Activated naive CD8-positive, alpha-beta T cell treated with anti-CD3 and anti-CD28 coated beads, Interleukin-2, amount 50 U/mL, for 24 hours (primary cell): ENCODE measurements at regions not wholly inside any gene's neighbourhood (a gene's known extent, or its start where the extent isn't known, plus 50 kb on each side); places are given as distances from the start of the nearest gene placed in this dataset.
"Not testable (repeated sequence)": the region's sequence is repeated elsewhere in the genome, so short reads cannot be mapped to it uniquely, and the experiment has no call there.

Experiments
- ATAC-seq: fragments of 150-1000 bp; cut with Tn5 transposase; one replicate; pipeline ENCODE4 v1.10.0; 2021
- DNase-seq: peaks from one replicate; pipeline ENCODE4 v3.0.0; 2021
- H3K27ac Mint-ChIP-seq: one replicate; pipeline ENCODE4 v1.8.0; 2021; ENCODE audit warnings: mild to moderate bottlenecking, mixed read lengths
- H3K27me3 Mint-ChIP-seq: one replicate; pipeline ENCODE4 v1.8.0; 2021; ENCODE audit warnings: mixed read lengths
- H3K36me3 Mint-ChIP-seq: one replicate; pipeline ENCODE4 v1.8.0; 2021; ENCODE audit warnings: low read depth, mixed read lengths
- H3K4me1 Mint-ChIP-seq: one replicate; pipeline ENCODE4 v1.8.0; 2021; ENCODE audit warnings: mixed read lengths
- H3K4me3 Mint-ChIP-seq: one replicate; pipeline ENCODE4 v1.8.0; 2021; ENCODE audit warnings: mild to moderate bottlenecking, moderate library complexity, mixed read lengths
- H3K9me3 Mint-ChIP-seq: one replicate; pipeline ENCODE4 v1.8.0; 2021; ENCODE audit warnings: mixed read lengths

- not testable (repeated sequence) for ATAC-seq, H3K27ac Mint-ChIP-seq, H3K9me3 Mint-ChIP-seq, H3K4me3 Mint-ChIP-seq, H3K4me1 Mint-ChIP-seq, DNase-seq, H3K27me3 Mint-ChIP-seq, H3K36me3 Mint-ChIP-seq
These were observed 357.2 kb upstream of the C11orf87 start for GRCh38 chr11:109064618-109065311.

- no peaks in the 10 kb centered on the region for H3K4me1 Mint-ChIP-seq
- no peak overlapping the region for H3K27ac Mint-ChIP-seq
- ATAC-seq (no peak), DNase-seq (no peak)
- peaks cover 7% of the 10 kb centered on the region for H3K9me3 Mint-ChIP-seq
- no peak overlapping the region for H3K4me3 Mint-ChIP-seq
- no peaks in the 10 kb centered on the region for H3K36me3 Mint-ChIP-seq
- H3K27me3 Mint-ChIP-seq, result no peaks in the 10 kb centered on the region
These were observed 350.7 kb upstream of the C11orf87 start for GRCh38 chr11:109071262-109071661.

- no peak overlapping the region for H3K4me3 Mint-ChIP-seq
- H3K4me1 Mint-ChIP-seq, result no peaks in the 10 kb centered on the region
- no peaks in the 10 kb centered on the region for H3K36me3 Mint-ChIP-seq
- DNase-seq (no peak), ATAC-seq (no peak)
- no peak overlapping the region for H3K27ac Mint-ChIP-seq
- H3K9me3 Mint-ChIP-seq, result peaks cover 7% of the 10 kb centered on the region
- H3K27me3 Mint-ChIP-seq, result no peaks in the 10 kb centered on the region
These were observed 350.1 kb upstream of the C11orf87 start for GRCh38 chr11:109071712-109072524.

- Mint-ChIP-seq H3K4me1 (no peaks in the 10 kb centered on the region), H3K36me3 (no peaks in the 10 kb centered on the region), H3K27ac (no peak overlapping the region), H3K27me3 (no peaks in the 10 kb centered on the region), H3K4me3 (no peak overlapping the region), H3K9me3 (peaks cover 7% of the 10 kb centered on the region)
- ATAC-seq (peak; percentile 20), DNase-seq (no peak)
These were observed 348.8 kb upstream of the C11orf87 start for GRCh38 chr11:109073032-109073822.

- no peaks in the 10 kb centered on the region for H3K9me3 Mint-ChIP-seq
These were observed 346.0 kb upstream of the C11orf87 start for GRCh38 chr11:109075976-109076375.

GRCh38 chr11:109076870-109077269, 345.1 kb upstream of the C11orf87 start:
- DNase-seq (no peak), ATAC-seq (no peak)
- no peaks in the 10 kb centered on the region for H3K27me3 Mint-ChIP-seq
- no peaks in the 10 kb centered on the region for H3K9me3 Mint-ChIP-seq
- no peak overlapping the region for H3K27ac Mint-ChIP-seq
- H3K4me1 Mint-ChIP-seq, result no peaks in the 10 kb centered on the region
- no peaks in the 10 kb centered on the region for H3K36me3 Mint-ChIP-seq
- no peak overlapping the region for H3K4me3 Mint-ChIP-seq

More at GRCh38 chr11:109075976-109076375, 346.0 kb upstream of the C11orf87 start:
- no peak for DNase-seq
- no peak for ATAC-seq
- no peaks in the 10 kb centered on the region for H3K27me3 Mint-ChIP-seq
- no peak overlapping the region for H3K27ac Mint-ChIP-seq
- no peaks in the 10 kb centered on the region for H3K4me1 Mint-ChIP-seq
- H3K4me3 Mint-ChIP-seq, result no peak overlapping the region
- H3K36me3 Mint-ChIP-seq, result no peaks in the 10 kb centered on the region

GRCh38 chr11:109077291-109077920, 344.6 kb upstream of the C11orf87 start:
- H3K27ac Mint-ChIP-seq, result no peak overlapping the region
- no peaks in the 10 kb centered on the region for H3K4me1 Mint-ChIP-seq
- no peak for DNase-seq
- H3K9me3 Mint-ChIP-seq, result no peaks in the 10 kb centered on the region
- no peak for ATAC-seq
- H3K27me3 Mint-ChIP-seq, result no peaks in the 10 kb centered on the region
- no peaks in the 10 kb centered on the region for H3K36me3 Mint-ChIP-seq
- H3K4me3 Mint-ChIP-seq, result no peak overlapping the region

- no peaks in the 10 kb centered on the region for H3K9me3 Mint-ChIP-seq
- no peaks in the 10 kb centered on the region for H3K27me3 Mint-ChIP-seq
- no peak overlapping the region for H3K4me3 Mint-ChIP-seq
- peaks cover 2% of the 10 kb centered on the region for H3K36me3 Mint-ChIP-seq
- no peak overlapping the region for H3K27ac Mint-ChIP-seq
- DNase-seq (no peak), ATAC-seq (no peak)
- no peaks in the 10 kb centered on the region for H3K4me1 Mint-ChIP-seq
These were observed 336.1 kb upstream of the C11orf87 start for GRCh38 chr11:109085708-109086373.

GRCh38 chr11:109086931-109087330, 335.1 kb upstream of the C11orf87 start:
- Mint-ChIP-seq H3K4me3 (no peak overlapping the region), H3K27ac (no peak overlapping the region), H3K9me3 (no peaks in the 10 kb centered on the region), H3K27me3 (no peaks in the 10 kb centered on the region), H3K4me1 (no peaks in the 10 kb centered on the region), H3K36me3 (peaks cover 2% of the 10 kb centered on the region)
- ATAC-seq, result no peak
- no peak for DNase-seq

- Mint-ChIP-seq H3K4me1 (no peaks in the 10 kb centered on the region), H3K36me3 (peaks cover 2% of the 10 kb centered on the region), H3K27me3 (no peaks in the 10 kb centered on the region), H3K4me3 (no peak overlapping the region), H3K9me3 (no peaks in the 10 kb centered on the region), H3K27ac (no peak overlapping the region)
- no peak for DNase-seq
- no peak for ATAC-seq
These were observed 333.9 kb upstream of the C11orf87 start for GRCh38 chr11:109088086-109088485.

- H3K27me3 Mint-ChIP-seq, result no peaks in the 10 kb centered on the region
- no peaks in the 10 kb centered on the region for H3K4me1 Mint-ChIP-seq
- ATAC-seq (no peak), DNase-seq (no peak)
- H3K27ac Mint-ChIP-seq, result no peak overlapping the region
- H3K36me3 Mint-ChIP-seq, result peaks cover 2% of the 10 kb centered on the region
- no peaks in the 10 kb centered on the region for H3K9me3 Mint-ChIP-seq
- no peak overlapping the region for H3K4me3 Mint-ChIP-seq
These were observed 332.8 kb upstream of the C11orf87 start for GRCh38 chr11:109089144-109089543.

- no peak overlapping the region for H3K27ac Mint-ChIP-seq
- DNase-seq (no peak), ATAC-seq (no peak)
- H3K36me3 Mint-ChIP-seq, result no peaks in the 10 kb centered on the region
- no peaks in the 10 kb centered on the region for H3K27me3 Mint-ChIP-seq
- H3K4me3 Mint-ChIP-seq, result no peak overlapping the region
- no peaks in the 10 kb centered on the region for H3K4me1 Mint-ChIP-seq
- H3K9me3 Mint-ChIP-seq, result no peaks in the 10 kb centered on the region
These were observed 328.6 kb upstream of the C11orf87 start for GRCh38 chr11:109093354-109093753.

GRCh38 chr11:109096266-109096665, 325.7 kb upstream of the C11orf87 start:
- Mint-ChIP-seq H3K4me1 (no peaks in the 10 kb centered on the region), H3K27me3 (no peaks in the 10 kb centered on the region), H3K4me3 (no peak overlapping the region), H3K27ac (no peak overlapping the region), H3K36me3 (no peaks in the 10 kb centered on the region), H3K9me3 (no peaks in the 10 kb centered on the region)
- ATAC-seq, result no peak
- no peak for DNase-seq
